HL-60/S4 (cell line): ENCODE measurements at regions not wholly inside any gene's neighbourhood (a gene's known extent, or its start where the extent isn't known, plus 50 kb on each side); places are given as distances from the start of the nearest gene placed in this dataset.

Experiments
- in situ Hi-C: fragments of 300-500 bp; cut with MboI; formaldehyde crosslinking; loops from 2 replicates; pipeline ENCODE4 v1.14.3; 2022; ENCODE audit warnings: low sequenced_read_pairs

- in situ Hi-C loops, result no loop called here
Measured at GRCh38 chr21:16011719-16012118, 281.9 kb downstream of the USP25 start.

- in situ Hi-C loops, result no loop called here
Measured at GRCh38 chr21:16013570-16013969, 283.8 kb downstream of the USP25 start.

DNA sequence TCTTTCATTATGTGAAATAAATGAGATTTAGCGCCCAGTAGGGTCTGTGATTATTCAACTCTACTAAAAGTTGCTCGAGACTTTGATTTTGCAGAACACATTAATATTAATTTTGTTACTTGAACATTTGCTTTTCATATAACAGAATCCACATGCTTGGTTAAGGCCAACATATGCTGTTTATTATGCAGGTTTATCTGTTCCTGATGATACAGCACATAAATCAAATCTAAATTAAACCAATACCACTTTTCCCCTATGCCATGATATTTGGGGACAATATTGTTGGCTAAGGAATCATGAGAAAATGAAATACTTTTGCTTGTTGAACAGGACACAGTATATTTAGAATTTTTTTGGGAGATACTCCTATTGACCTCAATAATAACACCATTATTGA is 291.1 kb downstream of the USP25 start:
- in situ Hi-C loops, result no loop called here

- in situ Hi-C loops, result no loop called here
Measured at GRCh38 chr21:16022116-16022515, 292.3 kb downstream of the USP25 start.

GRCh38 chr21:16022921-16023320 is 293.1 kb downstream of the USP25 start:
- in situ Hi-C loops, result no loop called here

- in situ Hi-C loops, result no loop called here
Measured at GRCh38 chr21:16028142-16028541, 298.4 kb downstream of the USP25 start.

DNA sequence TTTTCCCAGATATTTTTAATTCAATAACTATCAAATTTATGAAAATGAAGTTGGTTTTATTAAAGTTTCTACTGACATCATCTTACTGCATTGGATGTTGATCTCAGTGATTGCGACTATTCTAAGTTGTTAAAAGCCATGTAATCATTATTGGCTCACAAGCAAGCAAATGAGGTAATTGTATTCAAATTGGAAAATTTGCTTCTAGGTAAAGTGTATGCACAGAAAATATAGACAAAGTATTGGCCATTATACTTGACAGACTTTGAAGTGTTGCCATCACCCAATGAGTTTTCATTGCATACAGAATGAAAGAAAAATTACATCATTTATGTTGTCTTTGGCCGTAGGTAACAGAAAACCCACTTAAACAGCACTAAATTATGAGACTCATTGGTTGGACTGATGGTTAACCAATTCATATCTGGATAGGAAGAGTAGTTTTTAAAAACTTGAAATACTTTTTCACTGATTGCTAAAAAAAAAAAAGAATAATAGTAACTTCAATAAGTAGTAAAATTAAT is 299.2 kb downstream of the USP25 start:
- in situ Hi-C loops, result no loop called here

- in situ Hi-C loops, result no loop called here
Measured at GRCh38 chr21:16033193-16033592, 303.4 kb downstream of the USP25 start.

DNA sequence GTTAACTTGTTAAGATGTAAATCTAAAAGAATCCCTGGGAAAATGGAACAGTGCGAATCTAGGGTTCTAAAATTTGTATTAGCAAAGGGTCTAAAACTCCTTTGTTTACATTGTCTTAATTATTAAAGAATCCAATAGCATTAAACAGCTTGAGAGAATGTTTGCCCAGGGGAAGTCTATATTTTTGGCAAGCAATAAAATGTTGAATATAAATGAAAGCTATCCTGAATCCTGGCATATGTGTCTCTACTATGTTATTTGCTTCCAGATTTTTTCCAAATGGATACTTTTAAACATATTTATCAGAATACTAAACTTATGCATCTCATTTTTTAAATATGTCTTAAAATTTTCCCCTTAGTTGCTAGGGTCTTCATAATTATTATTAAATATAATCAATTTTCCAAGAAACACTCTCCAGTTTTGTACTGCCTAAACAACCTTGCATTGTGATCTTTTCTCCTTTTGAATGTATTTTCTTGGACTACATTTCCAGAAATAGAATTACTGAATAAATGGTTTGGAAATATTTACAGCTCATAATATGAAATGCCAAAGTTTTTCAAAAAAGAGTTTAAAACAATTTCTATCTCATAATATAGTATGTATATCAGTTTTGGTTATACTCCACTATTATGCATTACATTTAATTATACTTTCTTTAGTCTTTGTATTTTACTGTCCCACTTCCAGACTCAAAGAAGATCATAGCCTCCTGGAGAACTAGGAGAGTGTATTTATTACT is 304.8 kb downstream of the USP25 start:
- in situ Hi-C loops, result no loop called here

- in situ Hi-C loops, result no loop called here
Measured at GRCh38 chr21:16037421-16037955, 307.7 kb downstream of the USP25 start.

GRCh38 chr21:16040601-16041000 is 310.8 kb downstream of the USP25 start:
- in situ Hi-C loops, result no loop called here

GRCh38 chr21:16044676-16045075 is 314.9 kb downstream of the USP25 start:
- in situ Hi-C loops, result no loop called here

- in situ Hi-C loops, result no loop called here
Measured at GRCh38 chr21:16046656-16047330, 317.0 kb downstream of the USP25 start.

DNA sequence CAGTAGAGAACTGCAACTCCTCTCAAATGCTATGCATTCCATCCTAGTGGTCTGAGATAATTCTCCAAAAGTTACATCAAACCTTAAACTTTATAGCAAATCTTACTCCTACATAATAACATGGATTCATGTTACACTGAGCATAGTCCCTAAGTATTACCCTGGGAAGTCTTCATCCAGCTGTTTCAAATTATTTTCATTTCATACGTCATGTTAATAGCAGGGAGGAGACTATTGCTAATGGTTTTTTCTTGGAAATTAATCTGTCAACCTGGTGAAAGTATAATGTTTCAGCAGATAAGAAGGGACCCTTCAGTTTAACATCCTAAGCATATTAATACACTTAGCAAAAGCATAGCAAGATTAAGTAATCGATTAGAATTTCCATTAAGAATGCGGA is 318.1 kb downstream of the USP25 start:
- in situ Hi-C loops, result no loop called here

GRCh38 chr21:16055014-16055413 is 325.2 kb downstream of the USP25 start:
- in situ Hi-C loops, result no loop called here

GRCh38 chr21:16058896-16059295 is 329.1 kb downstream of the USP25 start:
- in situ Hi-C loops, result no loop called here

DNA sequence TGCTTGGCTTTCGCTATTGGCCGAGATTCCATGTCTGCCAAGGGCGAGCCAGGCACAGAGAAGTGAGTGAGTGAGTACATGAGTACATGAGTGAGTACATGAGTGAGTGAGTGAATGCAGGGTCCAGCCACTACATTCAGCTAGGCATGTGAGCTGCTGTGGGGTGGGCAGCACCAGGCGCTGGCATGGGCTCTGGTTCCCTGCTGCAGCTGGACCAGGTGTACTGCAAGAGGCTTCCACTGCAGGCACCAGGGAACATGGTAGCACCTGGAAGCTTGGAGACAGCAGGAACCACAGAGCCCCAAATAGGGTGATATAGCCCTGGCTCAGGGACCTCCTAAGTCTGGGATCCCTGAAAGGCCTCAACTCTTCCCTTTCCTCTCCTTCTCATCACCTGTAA is 330.2 kb downstream of the USP25 start:
- in situ Hi-C loops, result no loop called here

DNA sequence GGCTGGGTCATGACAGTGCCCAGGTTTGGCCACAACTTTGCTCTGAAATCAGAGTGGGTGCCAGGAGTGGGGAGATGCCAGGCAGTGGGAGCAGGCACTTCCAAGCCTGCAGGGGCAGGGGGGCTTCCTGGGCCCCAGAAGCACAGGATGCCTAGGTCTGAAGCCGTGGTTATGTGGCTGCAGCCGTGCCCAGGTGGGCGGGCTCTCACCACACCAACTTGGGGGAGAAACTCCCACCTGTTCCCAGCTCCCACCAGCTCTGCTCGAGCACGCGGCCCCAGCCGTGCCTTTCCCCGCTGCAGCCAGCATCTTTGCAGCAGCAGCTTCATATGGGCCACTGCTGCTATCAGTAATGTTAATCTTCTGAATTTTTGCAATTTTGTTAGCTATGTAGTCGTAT is 331.4 kb downstream of the USP25 start:
- in situ Hi-C loops, result no loop called here

DNA sequence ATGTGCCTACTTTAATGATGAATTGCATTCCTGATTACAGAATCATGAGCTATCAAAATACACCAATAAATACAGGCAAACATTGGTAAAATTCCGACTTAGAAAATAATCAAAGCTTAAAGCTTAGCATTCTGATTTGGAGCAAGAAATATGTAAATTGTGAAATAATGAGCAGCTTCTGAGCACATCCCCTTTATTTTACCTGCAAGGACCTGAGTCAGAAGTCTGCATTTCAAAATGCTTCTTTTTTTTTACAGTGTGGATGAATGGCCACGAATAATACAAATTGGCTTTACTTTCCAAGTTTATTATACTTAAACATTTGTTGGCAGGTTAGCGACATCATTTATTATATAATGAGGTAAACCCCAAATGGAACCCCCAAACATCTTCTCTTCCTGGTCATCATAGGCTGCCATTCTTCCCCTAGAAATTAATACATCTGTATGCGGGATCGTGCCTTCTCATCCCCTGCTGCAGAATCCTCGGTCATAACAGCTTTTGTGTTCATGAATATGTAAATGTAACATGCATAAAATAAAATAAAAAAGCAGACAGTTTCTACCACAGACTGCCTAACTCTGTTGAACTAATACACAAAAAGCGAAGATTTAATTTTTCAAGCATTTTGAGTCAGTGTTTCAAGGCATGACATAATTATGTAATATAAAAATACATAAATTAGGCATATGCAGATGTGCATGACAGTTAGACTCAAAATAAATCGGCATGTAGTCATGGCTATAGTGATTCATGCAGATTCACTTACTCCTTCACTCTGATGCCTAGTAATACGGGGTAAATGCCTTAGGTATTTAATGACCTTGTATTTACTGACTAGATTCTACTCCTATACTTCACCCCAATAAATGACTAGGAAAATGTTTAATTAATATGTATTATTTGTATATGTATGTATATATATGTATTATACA is 339.7 kb downstream of the USP25 start:
- in situ Hi-C loops, result no loop called here

GRCh38 chr21:16070207-16070651 is 340.4 kb downstream of the USP25 start:
- in situ Hi-C loops, result no loop called here

GRCh38 chr21:16071092-16071491 is 341.3 kb downstream of the USP25 start:
- in situ Hi-C loops, result no loop called here
